Right lobe of liver (tissue), 4 donors: ENCODE measurements at regions not wholly inside any gene's neighbourhood (a gene's known extent, or its start where the extent isn't known, plus 50 kb on each side); places are given as distances from the start of the nearest gene placed in this dataset.

Experiments used
- POLR2A ChIP-seq: fragments of 450-650 bp; IDR thresholded peaks from one replicate; pipeline ENCODE4 v1.6.1; 2017; ENCODE audit warnings: antibody characterized with exemption, mild to moderate bottlenecking
- TF ChIP-seq, protein P1 (sequence below), 4 donors: fragments of 200-600 bp in 3 of 4; fragments of 450-650 bp in 1 of 4; IDR thresholded peaks; one replicate each; pipeline versions ENCODE4 v1.5.1 to v1.8.0; 2016 to 2022; ENCODE audit warnings: antibody characterized with exemption in 4 of 4, mild to moderate bottlenecking in 2 of 4
- donor health status: DM: no; HTN: no; CAD: no.
- donor health status: DM: no; HTN: no; CAD: no.
- donor health status: DM: no; HTN: yes; CAD: no.

- TF ChIP-seq POLR2A: no peak
- TF ChIP-seq, protein P1, sequence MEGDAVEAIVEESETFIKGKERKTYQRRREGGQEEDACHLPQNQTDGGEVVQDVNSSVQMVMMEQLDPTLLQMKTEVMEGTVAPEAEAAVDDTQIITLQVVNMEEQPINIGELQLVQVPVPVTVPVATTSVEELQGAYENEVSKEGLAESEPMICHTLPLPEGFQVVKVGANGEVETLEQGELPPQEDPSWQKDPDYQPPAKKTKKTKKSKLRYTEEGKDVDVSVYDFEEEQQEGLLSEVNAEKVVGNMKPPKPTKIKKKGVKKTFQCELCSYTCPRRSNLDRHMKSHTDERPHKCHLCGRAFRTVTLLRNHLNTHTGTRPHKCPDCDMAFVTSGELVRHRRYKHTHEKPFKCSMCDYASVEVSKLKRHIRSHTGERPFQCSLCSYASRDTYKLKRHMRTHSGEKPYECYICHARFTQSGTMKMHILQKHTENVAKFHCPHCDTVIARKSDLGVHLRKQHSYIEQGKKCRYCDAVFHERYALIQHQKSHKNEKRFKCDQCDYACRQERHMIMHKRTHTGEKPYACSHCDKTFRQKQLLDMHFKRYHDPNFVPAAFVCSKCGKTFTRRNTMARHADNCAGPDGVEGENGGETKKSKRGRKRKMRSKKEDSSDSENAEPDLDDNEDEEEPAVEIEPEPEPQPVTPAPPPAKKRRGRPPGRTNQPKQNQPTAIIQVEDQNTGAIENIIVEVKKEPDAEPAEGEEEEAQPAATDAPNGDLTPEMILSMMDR (IDR thresholded peaks at IDR 0.05): no peak
These were observed 63.6 kb upstream of the EYA2 start for GRCh38 chr20:46830886-46831632.
